CD4-positive, alpha-beta T cell (primary cell): ENCODE measurements at regions not wholly inside any gene's neighbourhood (a gene's known extent, or its start where the extent isn't known, plus 50 kb on each side); places are given as distances from the start of the nearest gene placed in this dataset.

Experiments used
- ATAC-seq: fragments of 200-7000 bp; cut with Tn5 transposase; one replicate; pipeline ENCODE4 v1.10.0; 2022; ENCODE audit warnings: mild to moderate bottlenecking; ENCODE audit not compliant: poor library complexity
- CTCF ChIA-PET: fragments of 350-600 bp; sonication (Branson Sonifier 250); formaldehyde crosslinking; loops from one replicate; lab custom pipeline; 2021; ENCODE audit warnings: antibody characterized with exemption, inconsistent platforms; lab: Charles Lee
- POLR2A ChIA-PET: fragments of 350-600 bp; sonication (Branson Sonifier 250); formaldehyde crosslinking; loops from one replicate; lab custom pipeline; 2021; ENCODE audit warnings: antibody characterized with exemption, inconsistent platforms; lab: Charles Lee
- DNase-seq, 14 experiments: peaks; one replicate each; pipeline ENCODE4 v3.0.0-alpha.2; 2013 to 2020; ENCODE audit warnings: mixed read lengths in 2 of 14
- H3K27ac ChIP-seq, 2 donors: one replicate each; pipeline versions ENCODE4 v1.5.1 to v1.7.0; 2013; ENCODE audit warnings: low read length in 2 of 2, low read depth in 1 of 2, mild to moderate bottlenecking in 1 of 2
- H3K27me3 ChIP-seq, 2 experiments: 1 replicate in 1 of 2; 2 replicates in 1 of 2; pipeline versions ENCODE4 v1.6.1 to v1.7.0; 2013; ENCODE audit warnings: low read length in 2 of 2, control low read depth in 1 of 2, mild to moderate bottlenecking in 1 of 2, moderate library complexity in 1 of 2; ENCODE audit not compliant: insufficient read depth in 2 of 2, control insufficient read depth in 1 of 2
- H3K36me3 ChIP-seq: one replicate; pipeline ENCODE4 v1.6.1; 2013; ENCODE audit warnings: low read length, control low read depth; ENCODE audit not compliant: insufficient read depth
- H3K4me1 ChIP-seq: one replicate; pipeline ENCODE4 v1.6.1; 2013; ENCODE audit warnings: low read length, control low read depth; ENCODE audit not compliant: insufficient read depth
- H3K4me3 ChIP-seq: one replicate; pipeline ENCODE4 v1.5.1; 2013; ENCODE audit warnings: mild to moderate bottlenecking, low read length, moderate library complexity
- H3K9me3 ChIP-seq, 2 experiments: 1 replicate in 1 of 2; 2 replicates in 1 of 2; pipeline versions ENCODE4 v1.6.1 to v1.7.0; 2013; ENCODE audit warnings: low read length in 2 of 2, mild to moderate bottlenecking in 2 of 2, control low read depth in 1 of 2, moderate library complexity in 1 of 2; ENCODE audit not compliant: control insufficient read depth in 1 of 2, insufficient read depth in 1 of 2
- H3K27ac Mint-ChIP-seq: one replicate; pipeline ENCODE4 v1.8.0; 2020; ENCODE audit warnings: mixed read lengths
- H3K27me3 Mint-ChIP-seq: one replicate; pipeline ENCODE4 v1.8.0; 2021; ENCODE audit warnings: mixed read lengths
- H3K36me3 Mint-ChIP-seq: one replicate; pipeline ENCODE4 v1.8.0; 2021; ENCODE audit warnings: low read depth, mixed read lengths
- H3K4me1 Mint-ChIP-seq: one replicate; pipeline ENCODE4 v1.8.0; 2021; ENCODE audit warnings: low read depth, mixed read lengths
- H3K4me3 Mint-ChIP-seq: one replicate; pipeline ENCODE4 v1.8.0; 2020; ENCODE audit warnings: mild to moderate bottlenecking, mixed read lengths
- H3K9me3 Mint-ChIP-seq: one replicate; pipeline ENCODE4 v1.8.0; 2020; ENCODE audit warnings: mixed read lengths
- CTCF ChIP-seq: fragments of 200-600 bp; IDR thresholded peaks from one replicate; pipeline ENCODE4 v1.8.0; 2022; ENCODE audit warnings: antibody characterized with exemption, mild to moderate bottlenecking
- intact Hi-C, 2 experiments: fragments of 100-400 bp; cut with DNase I in 1 of 2; cut with micrococcal nuclease in 1 of 2; formaldehyde crosslinking; loops; one replicate each; pipeline versions ENCODE4 v1.15.1 to v1.9.0; 2023 to 2025; cut with DNase I, micrococcal nuclease

- no peak for ATAC-seq
- Histone ChIP-seq H3K4me3 (no peak overlapping the region), H3K27ac (no peak overlapping the region), H3K36me3 (no peaks in the 10 kb centered on the region), H3K9me3 (no peaks in the 10 kb centered on the region), H3K4me1 (no peaks in the 10 kb centered on the region), H3K27me3 (no peaks in the 10 kb centered on the region)
- Mint-ChIP-seq H3K4me3 (no peak overlapping the region), H3K27ac (no peak overlapping the region), H3K4me1 (no peaks in the 10 kb centered on the region), H3K36me3 (no peaks in the 10 kb centered on the region), H3K27me3 (no peaks in the 10 kb centered on the region), H3K9me3 (no peaks in the 10 kb centered on the region)
- no peak for TF ChIP-seq CTCF
- CTCF ChIA-PET: no interaction called here
- no peak for DNase-seq
- intact Hi-C loops: no loop called here
- POLR2A ChIA-PET: interaction anchor here (0.9 kb wide), 1 partner anchor 12 kb away, joined by 3 read pairs; no protein-coding TSS in a partner anchor
Observed at GRCh38 chr14:51792809-51793208, 67.6 kb upstream of the GNG2 start.

DNA sequence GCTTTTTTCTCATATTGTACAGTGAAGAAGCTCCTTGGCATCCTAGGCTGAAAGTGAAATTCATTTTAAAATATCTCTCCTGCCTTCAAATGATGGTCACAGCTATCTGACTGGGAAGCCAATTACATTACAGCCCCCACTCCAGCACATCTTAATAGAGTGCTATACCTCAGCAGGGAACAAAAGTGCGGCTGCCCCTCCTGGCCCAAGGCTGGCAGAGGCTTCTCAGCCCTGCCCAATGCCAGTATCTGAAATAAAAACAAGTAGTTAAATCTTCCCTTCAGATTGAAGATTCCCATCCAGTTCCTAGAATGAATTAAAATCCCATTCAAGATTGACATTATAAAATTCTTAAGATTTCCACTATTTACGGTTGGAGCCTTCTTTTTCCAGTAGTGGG lies 54.9 kb upstream of the GNG2 start:
- intact Hi-C loops: no loop called here
- H3K36me3 ChIP-seq: no peaks in the 10 kb centered on the region
- Mint-ChIP-seq H3K27me3 (peaks cover 3% of the 10 kb centered on the region), H3K27ac (no peak overlapping the region), H3K4me3 (no peak overlapping the region), H3K4me1 (no peaks in the 10 kb centered on the region), H3K36me3 (no peaks in the 10 kb centered on the region), H3K9me3 (peaks cover 4% of the 10 kb centered on the region)
- no peaks in the 10 kb centered on the region for H3K9me3 ChIP-seq
- no peaks in the 10 kb centered on the region for H3K4me1 ChIP-seq
- peak in 1 of 14 experiments; percentile 20 for DNase-seq
- no peak overlapping the region for H3K27ac ChIP-seq
- no peaks in the 10 kb centered on the region for H3K27me3 ChIP-seq
- ChIA-PET CTCF (interaction anchor here (1.2 to 1.7 kb wide), 3 partner anchors 10 to 100 kb away, joined by 3 to 4 read pairs (median 4); no protein-coding TSS in a partner anchor), POLR2A (interaction anchor here (1.4 kb wide), 1 partner anchor 41 kb away, joined by 3 read pairs; no protein-coding TSS in a partner anchor)
- no peak for ATAC-seq
- H3K4me3 ChIP-seq: no peak overlapping the region
- peak; percentile 27 for TF ChIP-seq CTCF

DNA sequence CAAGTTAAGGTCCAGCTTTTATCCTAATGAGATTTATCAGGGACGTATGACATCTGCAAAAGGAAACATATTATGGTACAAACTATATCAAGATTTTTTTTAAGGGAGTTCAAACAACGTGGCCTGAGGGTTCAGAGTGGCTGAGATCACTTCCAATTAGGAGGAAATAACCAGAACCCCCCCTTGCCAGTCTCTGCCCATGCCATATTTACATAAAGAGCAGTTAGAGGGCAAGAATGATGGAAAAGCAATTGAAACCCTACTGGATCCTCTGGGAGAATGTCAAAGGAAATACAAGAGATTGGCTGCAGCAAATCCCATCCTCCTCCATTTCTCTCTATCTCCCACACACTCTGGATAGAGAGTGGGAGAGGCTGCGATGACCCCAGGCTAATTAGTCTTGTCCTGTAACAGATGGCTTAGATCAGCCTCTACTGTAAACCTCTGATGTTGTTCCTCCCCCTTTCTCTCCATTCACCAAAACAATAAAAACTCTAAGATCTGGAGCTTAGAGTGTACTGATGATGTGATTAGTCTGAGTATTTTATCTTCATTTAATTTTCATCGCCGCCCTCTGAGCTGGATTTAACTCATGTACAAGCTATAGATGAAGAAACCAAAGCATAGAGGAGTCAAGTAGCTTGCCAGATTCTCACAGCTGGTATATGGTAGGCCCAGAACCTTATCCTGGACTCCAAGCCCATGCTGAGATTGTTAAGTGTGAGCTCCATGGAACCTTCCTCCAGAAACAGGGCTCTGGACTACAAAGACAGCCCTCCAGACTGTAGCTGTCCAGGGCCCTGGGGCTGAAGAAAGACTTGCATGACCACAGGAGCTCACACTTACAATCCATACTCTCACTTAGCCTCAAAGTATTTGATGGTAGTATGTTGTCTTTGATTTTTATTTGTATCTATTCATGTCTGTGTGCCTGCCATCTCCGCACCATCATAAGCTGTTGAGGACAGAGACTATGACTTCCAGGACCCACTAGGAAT lies 54.1 kb upstream of the GNG2 start:
- Histone ChIP-seq H3K27ac (no peak overlapping the region), H3K27me3 (no peaks in the 10 kb centered on the region), H3K9me3 (no peaks in the 10 kb centered on the region), H3K36me3 (no peaks in the 10 kb centered on the region), H3K4me3 (no peak overlapping the region), H3K4me1 (no peaks in the 10 kb centered on the region)
- H3K27me3 Mint-ChIP-seq: peaks cover 3% of the 10 kb centered on the region
- H3K27ac Mint-ChIP-seq: no peak overlapping the region
- H3K9me3 Mint-ChIP-seq: peaks cover 4% of the 10 kb centered on the region
- POLR2A ChIA-PET: no interaction called here
- CTCF ChIA-PET: interaction anchor here (1.2 to 1.7 kb wide), 3 partner anchors 9 to 99 kb away, joined by 3 to 4 read pairs (median 4); no protein-coding TSS in a partner anchor
- TF ChIP-seq CTCF: no peak
- no peak for DNase-seq
- ATAC-seq: no peak
- H3K4me1 Mint-ChIP-seq: no peaks in the 10 kb centered on the region
- H3K36me3 Mint-ChIP-seq: no peaks in the 10 kb centered on the region
- no peak overlapping the region for H3K4me3 Mint-ChIP-seq
- intact Hi-C loops: no loop called here
